NCI-H345 (cell line): ENCODE measurements at regions not wholly inside any gene's neighbourhood (a gene's known extent, or its start where the extent isn't known, plus 50 kb on each side); places are given as distances from the start of the nearest gene placed in this dataset.
"Not testable (repeated sequence)": the region's sequence is repeated elsewhere in the genome, so short reads cannot be mapped to it uniquely, and the experiment has no call there.

ENCODE experiments used
- DNase-seq: peaks from one replicate; lab custom pipeline; 2025; lab: John Stamatoyannopoulos, UW

GRCh38 chr21:18550361-18550760 is 146.8 kb upstream of the TMPRSS15 start:
- no peak for DNase-seq

DNA sequence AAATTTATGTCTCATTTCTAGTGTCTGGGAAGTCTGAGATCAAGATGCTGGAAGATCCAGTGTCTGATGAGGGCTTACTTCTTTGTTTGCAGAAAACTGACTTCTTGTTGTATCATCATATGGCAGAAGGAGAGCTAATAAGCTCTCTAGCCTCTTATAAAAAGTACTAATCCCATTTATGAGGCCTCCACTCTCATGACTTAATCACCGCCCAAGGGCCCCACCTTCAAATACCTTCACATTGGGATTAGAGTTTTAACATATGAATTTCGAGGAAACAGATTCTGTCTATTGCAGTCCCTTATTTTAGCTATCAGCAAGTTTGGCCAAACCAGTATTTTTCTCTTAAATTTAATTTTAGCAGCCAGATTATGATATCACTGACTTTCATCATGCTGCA is 150.2 kb upstream of the TMPRSS15 start:
- no peak for DNase-seq

- not testable (repeated sequence) for DNase-seq
Measured at GRCh38 chr21:18567770-18568169, 164.2 kb upstream of the TMPRSS15 start.

DNA sequence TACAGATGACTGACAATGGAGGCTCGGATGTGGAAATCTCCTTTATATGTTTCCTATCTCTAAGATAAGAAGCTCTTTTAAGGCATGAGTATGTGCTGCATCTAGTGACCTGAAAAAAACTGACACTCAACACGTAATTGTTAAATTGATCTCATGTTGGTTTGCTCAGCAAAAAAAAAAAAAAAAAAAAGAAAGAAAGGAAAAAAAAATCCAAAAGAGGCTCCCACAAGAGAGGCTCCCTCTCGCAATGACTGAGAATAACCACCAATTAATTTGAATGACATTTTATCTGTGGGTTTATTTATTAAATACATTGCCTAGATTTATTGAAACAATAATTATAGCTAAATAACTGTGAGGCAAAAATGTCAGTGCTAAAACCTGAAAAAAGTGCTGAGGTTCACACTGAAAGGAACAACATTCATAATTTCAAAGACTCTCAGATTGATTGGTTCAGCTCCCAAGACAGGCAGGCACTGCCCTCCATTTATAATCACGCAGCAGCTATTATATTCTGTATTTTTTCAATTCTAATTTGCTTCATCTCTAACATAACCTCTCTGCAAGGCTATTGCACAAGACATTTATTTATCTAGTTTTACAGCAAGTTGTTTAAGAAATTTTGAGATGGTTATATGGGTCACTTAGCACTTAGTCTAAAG is 184.5 kb upstream of the TMPRSS15 start:
- no peak for DNase-seq

DNA sequence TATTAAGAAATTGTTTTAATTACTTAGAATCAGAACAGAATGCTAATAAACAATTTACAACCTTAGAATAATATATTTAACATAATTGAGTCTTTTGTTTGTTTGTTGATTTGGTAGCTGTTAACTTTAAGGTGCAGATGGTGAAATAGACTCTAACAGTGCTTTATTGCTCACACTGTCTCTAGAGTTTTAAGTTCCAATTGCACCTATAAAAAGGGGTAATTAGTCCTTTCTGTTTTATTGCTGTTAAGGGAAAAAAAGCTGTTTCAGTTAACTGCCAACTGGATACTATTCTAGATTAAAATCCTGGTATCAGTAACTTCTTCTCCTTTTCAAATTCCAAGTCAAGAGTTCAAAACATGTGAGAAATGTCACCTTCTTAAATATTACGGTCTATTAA is 197.6 kb upstream of the TMPRSS15 start:
- DNase-seq, result no peak

- DNase-seq, result no peak
Measured at GRCh38 chr21:18602711-18603110, 199.1 kb upstream of the TMPRSS15 start.

DNA sequence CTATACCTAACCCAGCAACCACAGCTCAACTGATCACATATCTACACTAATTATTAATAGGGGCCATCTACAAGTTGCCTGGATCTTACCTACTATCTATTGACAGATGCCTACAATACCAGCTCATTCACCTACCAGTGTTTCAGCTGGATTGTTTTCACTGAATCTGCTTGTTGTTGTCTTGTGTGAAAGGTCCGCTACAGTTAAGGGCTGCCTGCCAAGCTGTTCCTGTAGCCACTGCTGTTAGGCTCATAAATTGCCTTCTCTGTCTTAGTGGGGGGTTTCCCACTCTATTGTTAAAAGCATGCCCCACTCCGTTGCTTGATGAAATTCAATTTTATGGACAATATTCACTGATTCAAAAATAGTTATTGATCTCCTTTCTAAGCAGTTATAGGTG is 199.7 kb upstream of the TMPRSS15 start:
- peak; percentile 76 for DNase-seq

DNA sequence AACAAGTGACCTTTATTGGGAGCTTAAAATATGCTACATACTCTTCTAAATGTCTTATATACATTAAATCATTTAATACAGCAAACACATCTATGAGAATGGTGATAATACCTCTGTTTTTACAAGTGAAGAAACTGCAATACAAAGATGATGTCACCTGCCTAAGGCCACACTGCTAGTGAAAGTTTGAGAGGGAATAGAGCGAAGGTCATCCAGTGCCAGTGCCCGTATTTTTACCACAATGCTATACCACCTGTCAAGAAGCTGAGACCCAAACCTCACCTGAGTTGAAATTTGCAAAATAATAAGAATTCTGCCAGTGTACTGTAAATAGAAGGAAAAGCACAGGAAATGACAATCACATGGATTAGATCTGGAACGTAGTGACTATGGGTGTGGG is 200.4 kb upstream of the TMPRSS15 start:
- DNase-seq, result no peak

- DNase-seq, result peak; percentile 87
Measured at GRCh38 chr21:18608226-18608625, 204.6 kb upstream of the TMPRSS15 start.

- peak; percentile 65 for DNase-seq
Measured at GRCh38 chr21:18614303-18614702, 210.7 kb upstream of the TMPRSS15 start.

DNA sequence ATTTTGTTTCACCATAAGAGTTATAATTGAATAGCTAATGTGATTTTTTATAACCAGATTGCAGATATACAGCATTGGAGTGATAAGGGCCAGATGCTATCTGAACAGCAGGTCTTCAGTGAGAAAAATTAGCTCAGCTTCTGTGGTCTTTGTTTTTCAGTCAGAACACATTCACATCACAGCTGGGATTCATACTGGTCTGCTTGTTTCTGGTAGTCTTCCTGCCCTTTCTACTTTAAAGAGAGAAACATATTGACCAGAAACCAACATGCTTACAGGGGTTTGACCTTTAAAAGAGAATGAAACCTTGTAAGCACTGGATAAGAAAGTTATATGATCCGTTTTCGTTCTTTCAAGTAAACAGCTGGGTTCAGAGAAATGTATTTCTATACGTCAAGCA is 213.7 kb upstream of the TMPRSS15 start:
- no peak for DNase-seq

- no peak for DNase-seq
Measured at GRCh38 chr21:18620436-18620835, 216.9 kb upstream of the TMPRSS15 start.

DNA sequence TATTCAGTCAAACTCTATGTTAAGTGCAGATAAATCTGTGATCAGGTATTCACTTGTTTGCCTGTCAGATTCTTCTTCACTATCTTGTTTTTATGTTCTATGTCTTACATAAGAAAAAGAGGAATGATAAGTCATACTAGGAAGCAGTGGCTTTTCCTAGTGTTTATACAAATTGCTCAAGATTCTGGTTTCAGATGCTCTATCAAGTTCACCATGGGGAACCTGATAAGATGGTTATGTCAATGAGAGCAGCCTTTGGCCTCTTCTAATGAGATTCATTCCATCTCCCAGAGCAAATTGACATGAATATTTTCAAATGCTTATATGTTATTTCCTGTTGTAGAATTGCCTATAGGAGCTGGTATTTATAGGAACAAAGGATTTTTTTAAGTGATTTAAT is 218.8 kb upstream of the TMPRSS15 start:
- DNase-seq, result no peak

GRCh38 chr21:18630446-18630845 is 226.9 kb upstream of the TMPRSS15 start:
- DNase-seq, result no peak

DNA sequence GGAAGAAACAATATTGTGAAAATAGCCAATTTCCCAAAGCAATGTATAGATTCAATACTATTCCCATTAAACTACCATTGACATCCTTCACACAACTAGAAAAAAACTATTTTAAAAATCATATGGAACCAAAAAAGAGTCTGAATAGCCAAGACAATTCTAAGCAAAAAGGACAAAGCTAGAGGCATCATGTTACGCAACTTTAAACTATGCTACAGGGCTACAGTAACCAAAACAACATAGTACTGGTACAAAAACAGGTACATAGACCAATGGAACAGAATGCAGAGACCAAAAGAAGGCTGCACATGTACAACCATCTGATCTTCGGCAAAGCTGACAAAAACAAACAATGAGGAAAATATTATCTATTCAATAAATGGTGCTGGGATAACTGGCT is 233.3 kb upstream of the TMPRSS15 start:
- DNase-seq, result no peak

DNA sequence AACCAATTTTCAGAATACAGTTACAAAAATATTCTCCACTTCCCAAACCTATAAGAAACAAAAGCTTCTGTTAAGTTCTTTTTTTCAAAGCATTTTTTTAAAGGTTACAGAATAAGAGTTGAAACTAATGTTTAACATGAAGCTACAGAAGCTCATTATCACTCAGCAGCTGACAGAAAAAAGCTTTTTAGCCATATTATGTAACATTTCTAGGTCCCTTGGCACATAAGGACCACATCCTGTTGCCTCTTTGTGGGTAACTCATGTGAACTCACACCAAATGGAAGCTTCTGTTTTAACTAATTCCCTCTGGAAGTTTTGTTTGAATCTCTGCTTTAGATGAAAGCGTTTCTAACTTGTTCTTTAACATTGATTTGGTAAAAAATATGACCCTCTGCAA is 242.5 kb upstream of the TMPRSS15 start:
- no peak for DNase-seq

DNA sequence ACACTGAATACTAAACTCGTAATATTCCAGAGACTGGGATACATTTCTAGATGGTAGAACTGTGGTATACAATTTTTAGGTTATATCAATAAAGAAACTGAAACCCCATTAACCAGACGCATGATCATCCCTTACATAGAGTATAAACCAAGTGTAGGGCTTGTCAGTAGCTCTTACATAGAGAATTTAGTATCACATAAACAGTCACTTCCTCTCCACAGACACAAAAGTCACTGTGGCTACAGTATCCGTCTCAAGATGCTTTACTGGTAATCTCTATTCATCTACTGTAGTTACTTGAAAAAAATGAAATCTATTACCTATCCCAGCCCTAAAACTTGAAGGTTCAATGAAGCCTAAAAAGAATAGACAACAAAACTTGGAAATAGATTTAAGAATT is 252.3 kb upstream of the TMPRSS15 start:
- no peak for DNase-seq

DNA sequence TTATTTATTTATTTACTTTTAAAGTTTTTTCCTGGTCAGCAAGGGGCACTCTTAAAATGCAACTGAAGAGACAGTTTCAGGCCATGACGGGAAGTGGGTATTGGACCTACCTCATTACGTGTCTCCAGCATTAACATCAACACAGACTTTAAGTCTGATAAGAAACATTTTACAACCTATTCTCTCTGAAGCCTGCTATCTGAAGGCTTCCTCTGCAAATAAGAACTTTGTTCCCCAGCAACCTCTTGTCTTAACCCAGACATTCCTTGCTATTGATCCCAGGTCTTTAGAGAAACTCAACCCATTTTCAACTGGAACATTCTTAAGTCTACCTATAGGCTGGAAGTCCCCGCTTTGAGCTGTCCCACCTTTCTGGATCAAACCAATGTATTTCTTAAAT is 258.3 kb upstream of the TMPRSS15 start:
- DNase-seq, result no peak

- DNase-seq, result no peak
Measured at GRCh38 chr21:18663663-18664062, 260.1 kb upstream of the TMPRSS15 start.

- no peak for DNase-seq
Measured at GRCh38 chr21:18666725-18667124, 263.1 kb upstream of the TMPRSS15 start.

DNA sequence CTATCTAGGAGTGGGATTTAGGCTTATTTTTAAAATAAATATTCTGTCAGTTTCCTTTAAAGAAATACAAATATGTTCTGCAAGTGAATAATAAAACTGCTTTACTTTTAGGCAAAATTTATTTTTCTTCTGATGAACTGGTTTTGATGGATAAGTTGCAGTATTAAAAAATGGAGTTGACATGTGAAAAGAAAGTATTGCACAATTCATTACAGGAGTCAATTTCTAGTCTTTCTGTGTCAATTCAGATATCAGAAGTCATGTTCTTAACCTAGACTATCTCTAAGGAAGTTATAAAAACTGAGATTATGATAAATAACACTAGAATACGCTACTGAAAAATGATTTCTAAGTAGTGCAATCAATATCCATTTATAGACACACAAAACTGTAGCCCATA is 270.2 kb upstream of the TMPRSS15 start:
- no peak for DNase-seq

GRCh38 chr21:18677632-18678031 is 274.0 kb upstream of the TMPRSS15 start:
- DNase-seq, result peak; percentile 8

DNA sequence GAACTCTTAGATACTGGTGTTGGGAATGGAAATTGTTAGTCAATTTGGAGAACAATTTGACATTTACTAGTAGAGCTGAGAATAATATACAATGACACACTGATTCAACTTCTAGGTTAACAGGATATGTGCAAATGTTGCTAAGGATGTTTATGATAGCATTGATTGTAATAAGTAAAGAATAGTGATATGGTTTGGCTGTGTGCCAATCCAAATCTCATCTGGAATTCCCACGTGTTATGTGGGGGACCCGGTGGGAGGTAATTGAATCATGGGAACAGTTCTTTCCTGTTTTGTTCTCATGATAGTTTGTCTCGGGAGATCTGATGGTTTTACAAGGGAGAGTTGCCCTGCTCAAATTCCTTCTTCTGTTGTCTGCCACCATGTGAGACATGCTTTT is 302.4 kb upstream of the TMPRSS15 start:
- no peak for DNase-seq

- DNase-seq, result no peak
Measured at GRCh38 chr21:18711662-18712061, 308.1 kb upstream of the TMPRSS15 start.

DNA sequence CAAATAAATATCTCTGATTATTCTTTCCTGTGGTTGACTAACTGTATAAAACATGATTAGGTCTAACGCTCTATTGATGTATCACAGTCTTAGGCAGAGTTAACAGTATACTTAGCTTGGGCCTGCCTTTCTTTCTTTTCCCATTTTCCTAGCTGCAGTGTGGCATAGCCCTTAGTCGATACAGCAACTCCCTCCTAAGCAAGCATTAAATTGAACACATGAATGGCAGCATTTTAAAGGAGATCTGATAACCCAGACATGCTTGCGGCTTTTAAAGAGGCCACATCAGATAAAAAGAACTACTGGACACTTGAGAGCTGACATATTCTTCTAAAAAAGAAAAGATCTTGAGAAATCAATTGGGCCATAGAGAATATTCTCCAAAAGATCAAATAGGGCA is 312.0 kb upstream of the TMPRSS15 start:
- DNase-seq, result no peak
